ENCODE measurements at regions not wholly inside any gene's neighbourhood (a gene's known extent, or its start where the extent isn't known, plus 50 kb on each side); places are given as distances from the start of the nearest gene placed in this dataset.
A peak's percentile ranks its signal among the peaks of the same experiment; 100 is the strongest.

- no peak for DNase-seq (ENCODE audit: low read depth in 3 of 3)
These were observed 123.4 kb upstream of the IRF2BP2 start for GRCh38 chr1:234733427-234733826.

DNA sequence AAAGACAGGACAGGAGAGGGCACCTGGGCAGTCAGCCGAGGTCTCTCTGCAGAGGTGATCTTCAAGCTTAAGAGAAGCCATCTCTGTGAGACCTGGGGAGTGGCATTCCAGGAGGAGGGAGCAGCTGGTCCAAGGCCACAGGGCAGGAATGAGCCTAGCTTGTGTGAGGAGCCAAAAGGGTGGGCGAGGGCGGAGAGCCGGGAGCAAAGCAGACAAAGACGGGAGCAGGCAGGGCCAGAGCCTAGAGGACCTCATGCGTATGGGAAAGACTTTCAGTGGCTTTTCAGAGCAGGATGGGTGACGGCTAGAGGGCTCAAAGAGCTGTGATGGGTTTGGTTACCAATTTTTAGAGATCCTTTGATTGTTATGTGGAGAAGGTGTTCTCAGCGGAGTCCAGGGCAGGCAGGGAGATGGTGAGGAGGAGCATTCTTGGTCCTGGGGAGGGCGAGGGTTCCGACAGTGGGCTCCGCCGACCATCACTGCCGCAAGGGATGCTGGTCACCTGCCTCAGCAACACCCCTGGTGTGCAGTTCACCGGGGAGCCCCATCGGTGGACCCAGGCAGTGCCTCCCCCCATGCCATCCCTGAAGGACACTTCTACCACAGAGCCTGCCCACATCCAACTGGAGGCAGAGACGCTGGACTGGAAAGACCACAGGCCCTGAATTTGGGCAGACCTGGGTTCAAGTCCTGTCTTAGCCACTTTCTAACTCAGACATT, 122.9 kb upstream of the IRF2BP2 start:
- DNase-seq (ENCODE audit: low read depth in 3 of 3), result no peak

DNA sequence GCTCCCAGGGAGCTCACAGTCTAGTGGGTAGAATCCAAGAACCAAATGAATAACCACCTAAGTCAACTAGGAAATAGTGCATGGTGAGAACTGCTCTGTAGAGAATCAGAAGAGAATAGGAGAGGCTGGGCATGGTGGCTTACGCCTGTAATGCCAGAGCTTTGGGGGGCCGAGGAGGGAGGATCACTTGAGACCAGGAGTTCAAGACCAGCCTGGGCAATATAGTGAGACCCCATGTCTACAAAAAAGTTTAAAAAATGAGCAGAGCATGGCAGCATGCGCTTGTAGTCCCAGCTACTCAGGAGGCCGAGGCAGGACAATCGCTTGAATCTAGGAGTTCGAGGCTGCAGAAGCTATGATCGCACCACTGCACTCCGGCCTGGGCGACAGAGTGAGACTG, 122.3 kb upstream of the IRF2BP2 start:
- no peak for DNase-seq (ENCODE audit: low read depth in 3 of 3)

- no peak for DNase-seq (ENCODE audit: low read depth in 3 of 3)
These were observed 121.6 kb upstream of the IRF2BP2 start for GRCh38 chr1:234731569-234732085.

- peak; percentile 36 to 59 (median 41) for DNase-seq (ENCODE audit: low read depth in 3 of 3)
These were observed 121.0 kb upstream of the IRF2BP2 start for GRCh38 chr1:234730770-234731568.

DNA sequence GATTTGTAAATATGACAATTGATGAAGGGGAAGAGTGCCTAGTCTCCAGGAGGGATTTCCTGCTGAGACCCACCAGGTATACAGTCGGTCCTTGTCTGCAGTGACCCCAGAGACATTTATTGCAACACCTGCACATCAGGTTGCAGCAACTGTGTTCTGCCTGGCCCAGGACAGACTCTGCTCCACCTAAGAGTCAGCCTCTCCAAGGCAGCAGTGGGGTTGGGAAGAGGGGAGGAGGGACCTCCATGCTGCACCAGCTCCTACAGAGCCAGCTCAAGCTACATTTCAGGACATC, 120.4 kb upstream of the IRF2BP2 start:
- DNase-seq (ENCODE audit: low read depth in 3 of 3), result no peak

- no peak for DNase-seq (ENCODE audit: low read depth in 3 of 3)
These were observed 119.8 kb upstream of the IRF2BP2 start for GRCh38 chr1:234729561-234730474.

GRCh38 chr1:234728740-234729139, 118.8 kb upstream of the IRF2BP2 start:
- no peak for DNase-seq (ENCODE audit: low read depth in 3 of 3)

DNA sequence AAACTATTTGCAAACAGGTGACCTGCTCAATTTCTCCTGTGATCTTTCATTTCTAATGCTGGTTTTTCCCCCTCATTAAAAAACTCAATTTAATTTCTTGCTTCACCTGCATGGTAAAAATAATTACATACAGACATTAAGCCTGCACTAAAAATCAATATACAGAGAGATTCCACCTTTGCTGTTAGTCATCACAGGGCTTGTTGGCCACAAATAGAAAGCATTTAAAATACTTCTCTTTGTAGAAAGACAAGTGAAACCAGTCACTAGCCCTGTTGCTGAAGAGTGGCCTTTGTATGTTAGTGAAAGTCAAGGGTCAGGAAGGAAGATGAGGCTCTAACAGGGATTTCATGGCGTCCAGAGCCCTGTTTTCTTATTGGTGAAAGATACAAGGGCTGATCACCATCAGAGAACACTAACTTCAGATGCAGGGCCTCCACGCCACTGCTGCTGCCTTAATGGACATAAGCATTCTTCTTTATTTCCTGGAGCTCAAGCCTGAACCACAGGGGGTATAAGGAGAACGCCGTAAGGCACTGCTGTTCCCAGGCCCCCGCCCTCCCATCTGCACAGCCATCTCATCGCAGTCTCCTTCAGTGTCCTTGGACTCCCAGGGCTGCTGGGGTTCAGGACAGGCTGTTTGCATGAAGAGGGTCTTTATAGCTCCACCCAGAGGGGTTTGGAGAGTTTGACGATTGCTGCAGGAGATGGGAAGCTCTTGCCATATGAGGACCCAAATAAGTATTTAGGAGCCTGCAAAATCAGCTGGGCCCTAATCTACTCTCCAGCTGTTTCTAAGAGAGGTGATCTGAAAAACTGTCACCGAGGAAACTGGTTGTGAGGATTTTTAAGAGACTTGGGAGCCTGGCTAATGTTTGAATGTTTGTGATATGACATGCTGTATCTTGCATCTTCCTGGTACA, 117.3 kb upstream of the IRF2BP2 start:
- DNase-seq (ENCODE audit: low read depth in 3 of 3), result no peak

- no peak for DNase-seq (ENCODE audit: low read depth in 3 of 3)
These were observed 116.5 kb upstream of the IRF2BP2 start for GRCh38 chr1:234726359-234726943.

- peak in 2 of 3 donors; percentile 55 to 57 for DNase-seq (ENCODE audit: low read depth in 3 of 3)
These were observed 115.5 kb upstream of the IRF2BP2 start for GRCh38 chr1:234725177-234726132.

DNA sequence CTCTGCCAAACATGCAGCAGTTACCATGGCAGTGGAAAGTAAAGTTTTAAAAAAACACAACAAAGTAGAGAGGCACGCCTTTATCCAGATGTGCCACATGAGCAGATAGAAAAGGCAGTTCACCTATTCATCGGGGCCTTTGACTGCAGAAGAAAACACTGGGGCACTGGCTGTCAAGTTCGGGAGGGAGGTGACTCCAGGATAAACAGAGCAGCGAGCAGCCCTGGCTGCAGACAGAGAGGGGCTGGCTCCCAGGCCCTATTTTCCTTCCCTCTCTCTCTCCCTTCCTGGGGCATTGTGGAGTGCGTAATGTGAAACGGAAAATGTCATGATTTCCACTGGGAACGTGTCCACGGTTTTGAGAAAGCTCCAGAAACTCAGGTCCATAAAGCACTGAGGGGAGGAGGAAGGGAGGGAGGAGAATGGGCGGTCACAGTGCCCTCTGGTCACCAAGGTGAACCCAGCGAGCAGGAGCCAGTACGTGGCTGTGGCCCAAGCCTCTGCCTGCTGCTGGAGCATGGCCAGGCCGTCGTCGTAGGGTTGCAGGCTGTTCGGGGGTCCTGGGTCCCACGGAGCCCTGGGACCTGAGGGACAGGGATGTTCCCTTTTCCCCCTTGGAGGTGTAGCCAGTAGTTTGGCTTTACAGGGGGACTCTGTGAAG, 114.7 kb upstream of the IRF2BP2 start:
- no peak for DNase-seq (ENCODE audit: low read depth in 3 of 3)

- DNase-seq (ENCODE audit: low read depth in 3 of 3), result peak; percentile 55 to 79 (median 76)
These were observed 113.1 kb upstream of the IRF2BP2 start for GRCh38 chr1:234722904-234723720.

GRCh38 chr1:234722270-234722704, 112.3 kb upstream of the IRF2BP2 start:
- DNase-seq (ENCODE audit: low read depth in 3 of 3), result no peak

DNA sequence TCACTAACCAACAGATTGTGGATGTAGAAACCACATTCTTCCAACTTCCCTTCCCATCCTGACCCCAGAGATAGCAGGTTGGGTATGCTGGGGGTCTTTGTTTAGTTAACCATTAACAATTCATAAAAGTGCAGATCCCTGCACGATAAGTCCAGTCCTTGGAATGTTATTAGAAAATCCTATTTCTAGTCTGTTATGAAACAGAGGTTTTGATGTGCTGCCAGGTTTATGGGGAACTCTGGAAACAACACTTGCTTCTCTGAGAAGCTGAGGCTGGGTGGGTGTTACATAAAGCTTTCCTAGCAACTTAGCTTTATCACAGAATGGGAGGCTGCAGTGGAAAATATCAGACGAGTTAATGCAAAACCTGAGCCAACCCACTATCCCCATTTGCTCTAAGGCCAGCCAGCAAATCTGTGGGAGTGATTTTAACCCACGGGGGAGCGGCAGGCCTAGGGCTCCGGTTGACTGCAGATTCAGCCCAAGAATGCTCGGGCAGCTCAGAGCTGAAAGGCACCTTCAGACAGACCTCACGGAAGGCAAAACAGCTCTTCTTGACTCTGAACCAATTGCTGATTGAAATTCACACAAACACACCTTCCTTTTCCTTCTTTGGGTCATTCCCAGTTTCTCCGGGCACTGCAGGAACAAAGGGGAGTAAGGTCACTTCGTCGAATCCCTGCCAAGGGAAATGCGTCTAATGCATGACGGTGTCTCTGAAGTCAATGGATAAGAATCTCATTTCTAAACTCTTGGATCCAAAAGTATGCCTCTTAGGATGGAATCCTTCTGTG, 111.7 kb upstream of the IRF2BP2 start:
- no peak for DNase-seq (ENCODE audit: low read depth in 3 of 3)

DNA sequence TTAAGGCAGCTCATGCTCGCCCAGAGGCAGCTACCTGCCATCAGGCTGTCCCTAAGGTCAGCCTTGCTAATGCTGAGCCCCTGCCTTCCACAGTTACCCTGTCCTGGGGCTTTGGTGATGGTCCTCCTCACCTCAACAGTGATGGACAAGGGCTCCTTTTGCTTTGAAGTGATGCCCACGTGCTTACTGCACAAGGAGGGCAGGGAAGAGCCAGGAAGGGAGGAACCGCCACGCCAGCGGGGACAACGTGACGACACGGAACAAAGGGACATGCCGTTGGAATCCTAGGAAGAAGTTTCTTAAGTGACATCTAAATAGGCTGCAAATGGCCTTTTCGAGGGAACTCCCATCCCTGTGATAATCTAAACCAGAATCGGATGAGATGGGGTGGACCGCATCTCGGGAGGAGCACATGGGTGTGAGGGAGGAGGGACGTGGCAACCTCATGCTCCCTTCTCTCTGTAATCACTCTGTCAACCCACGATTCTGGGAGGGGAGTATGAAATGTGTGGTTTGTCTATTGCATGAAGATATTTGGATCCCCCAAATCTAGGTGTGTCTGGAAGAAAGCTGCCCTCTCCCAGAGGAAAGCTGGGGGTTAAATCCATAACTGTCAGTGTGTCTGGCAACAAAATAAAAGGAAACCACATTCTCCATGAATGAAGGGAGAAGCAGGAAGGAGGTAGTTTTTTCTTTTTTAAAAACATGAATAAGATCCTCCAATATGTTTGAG, 110.9 kb upstream of the IRF2BP2 start:
- no peak for DNase-seq (ENCODE audit: low read depth in 3 of 3)

All from stimulated activated CD4-positive, alpha-beta T cell treated with anti-CD3 and anti-CD28 coated beads, TNF-alpha, amount 100 ng/mL, for 48 hours (primary cell).